H4 (cell line): ENCODE measurements at regions not wholly inside any gene's neighbourhood (a gene's known extent, or its start where the extent isn't known, plus 50 kb on each side); places are given as distances from the start of the nearest gene placed in this dataset.
"Not testable (repeated sequence)": the region's sequence is repeated elsewhere in the genome, so short reads cannot be mapped to it uniquely, and the experiment has no call there.

Source experiments
- DNase-seq: peaks from one replicate; pipeline ENCODE4 v3.0.0-alpha.2; 2015; ENCODE audit warnings: low spot score

GRCh38 chr9:79500196-79500864 lies 71.4 kb upstream of the TLE4 start:
- not testable (repeated sequence) for DNase-seq

GRCh38 chr9:79501546-79501945 lies 70.2 kb upstream of the TLE4 start:
- no peak for DNase-seq

GRCh38 chr9:79507801-79508200 lies 64.0 kb upstream of the TLE4 start:
- no peak for DNase-seq

GRCh38 chr9:79512251-79512650 lies 59.5 kb upstream of the TLE4 start:
- DNase-seq: no peak
